ENCODE measurements at regions not wholly inside any gene's neighbourhood (a gene's known extent, or its start where the extent isn't known, plus 50 kb on each side); places are given as distances from the start of the nearest gene placed in this dataset.

DNA sequence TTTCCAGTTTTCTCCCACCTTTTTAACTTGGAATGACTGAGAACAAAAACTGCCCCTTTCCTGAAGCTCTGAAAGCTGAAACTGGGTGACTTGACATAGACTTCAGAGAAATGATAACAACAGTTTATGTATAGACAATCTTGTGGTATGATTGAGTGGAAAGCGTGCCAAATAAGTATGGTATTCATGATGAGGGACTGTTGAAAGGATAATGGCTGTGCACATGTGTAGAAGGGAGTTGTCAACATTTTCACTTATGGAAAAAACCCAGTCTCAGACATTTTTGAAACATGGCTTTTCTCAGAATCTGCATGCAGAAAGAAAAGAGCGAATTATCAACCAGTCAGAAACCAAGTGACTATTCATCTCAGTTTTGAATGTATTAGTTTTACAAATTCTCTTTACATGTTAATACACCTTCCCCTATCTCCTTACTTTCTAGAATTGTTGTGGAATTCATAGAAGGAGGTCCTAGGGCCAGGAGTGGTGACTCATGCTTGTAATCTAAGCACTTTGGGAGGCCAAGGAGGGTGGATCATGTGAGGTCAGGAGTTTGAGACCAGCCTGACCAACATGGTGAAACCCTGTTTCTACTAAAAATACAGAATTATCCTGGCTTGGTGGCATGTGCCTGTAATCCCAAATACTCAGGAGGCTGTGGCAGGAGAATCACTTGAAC, 261.2 kb downstream of the S1PR1 start:
- TF ChIP-seq ASH2L (IDR thresholded peaks at IDR 0.05; ENCODE audit: low read length) (no peak), EZH2 (IDR thresholded peaks at IDR 0.05; ENCODE audit: low read depth, low read length, severe bottlenecking) (no peak), CEBPB (IDR thresholded peaks at IDR 0.05; ENCODE audit: low read depth, low read length) (no peak), TEAD4 (IDR thresholded peaks at IDR 0.05; ENCODE audit: low read depth, low read length) (no peak), EP300 (IDR thresholded peaks at IDR 0.05; ENCODE audit: borderline replicate concordance in 1 of 2, low read depth in 2 of 2, low read length in 2 of 2) (no peak), GABPA (IDR thresholded peaks at IDR 0.05; ENCODE audit: borderline replicate concordance, insufficient read depth, low read length) (no peak), RBBP5 (IDR thresholded peaks at IDR 0.05; ENCODE audit: borderline replicate concordance, low read depth, low read length) (no peak), BACH1 (IDR thresholded peaks at IDR 0.05; ENCODE audit: low read length) (no peak), TAF1 (IDR thresholded peaks at IDR 0.05; ENCODE audit: low read depth, low read length) (no peak), SRF (IDR thresholded peaks at IDR 0.05; ENCODE audit: low read depth, low read length) (no peak), RAD21 (IDR thresholded peaks at IDR 0.05 in 1 of 2, conservative IDR thresholded peaks at IDR 0.05 in 1 of 2; ENCODE audit: low read depth in 2 of 2, low read length in 2 of 2) (no peak), BCL11A (IDR thresholded peaks at IDR 0.05; ENCODE audit: low read depth in 2 of 2, low read length in 2 of 2) (no peak), ATF3 (IDR thresholded peaks at IDR 0.05; ENCODE audit: insufficient read depth, low read depth, low read length) (no peak)
- TF ChIP-seq, protein P1, sequence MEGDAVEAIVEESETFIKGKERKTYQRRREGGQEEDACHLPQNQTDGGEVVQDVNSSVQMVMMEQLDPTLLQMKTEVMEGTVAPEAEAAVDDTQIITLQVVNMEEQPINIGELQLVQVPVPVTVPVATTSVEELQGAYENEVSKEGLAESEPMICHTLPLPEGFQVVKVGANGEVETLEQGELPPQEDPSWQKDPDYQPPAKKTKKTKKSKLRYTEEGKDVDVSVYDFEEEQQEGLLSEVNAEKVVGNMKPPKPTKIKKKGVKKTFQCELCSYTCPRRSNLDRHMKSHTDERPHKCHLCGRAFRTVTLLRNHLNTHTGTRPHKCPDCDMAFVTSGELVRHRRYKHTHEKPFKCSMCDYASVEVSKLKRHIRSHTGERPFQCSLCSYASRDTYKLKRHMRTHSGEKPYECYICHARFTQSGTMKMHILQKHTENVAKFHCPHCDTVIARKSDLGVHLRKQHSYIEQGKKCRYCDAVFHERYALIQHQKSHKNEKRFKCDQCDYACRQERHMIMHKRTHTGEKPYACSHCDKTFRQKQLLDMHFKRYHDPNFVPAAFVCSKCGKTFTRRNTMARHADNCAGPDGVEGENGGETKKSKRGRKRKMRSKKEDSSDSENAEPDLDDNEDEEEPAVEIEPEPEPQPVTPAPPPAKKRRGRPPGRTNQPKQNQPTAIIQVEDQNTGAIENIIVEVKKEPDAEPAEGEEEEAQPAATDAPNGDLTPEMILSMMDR (IDR thresholded peaks at IDR 0.05; ENCODE audit: control extremely low read depth in 1 of 3, insufficient read depth in 1 of 3, low read depth in 1 of 3, low read length in 3 of 3), result no peak
